Superior temporal gyrus (tissue), 1 donor: ENCODE measurements at regions not wholly inside any gene's neighbourhood (a gene's known extent, or its start where the extent isn't known, plus 50 kb on each side); places are given as distances from the start of the nearest gene placed in this dataset.
"Not testable (repeated sequence)": the region's sequence is repeated elsewhere in the genome, so short reads cannot be mapped to it uniquely, and the experiment has no call there.

Experiments used
- DNase-seq: peaks from one replicate; pipeline ENCODE4 v3.0.0-alpha.2; 2016; ENCODE audit errors: extremely low spot score

DNA sequence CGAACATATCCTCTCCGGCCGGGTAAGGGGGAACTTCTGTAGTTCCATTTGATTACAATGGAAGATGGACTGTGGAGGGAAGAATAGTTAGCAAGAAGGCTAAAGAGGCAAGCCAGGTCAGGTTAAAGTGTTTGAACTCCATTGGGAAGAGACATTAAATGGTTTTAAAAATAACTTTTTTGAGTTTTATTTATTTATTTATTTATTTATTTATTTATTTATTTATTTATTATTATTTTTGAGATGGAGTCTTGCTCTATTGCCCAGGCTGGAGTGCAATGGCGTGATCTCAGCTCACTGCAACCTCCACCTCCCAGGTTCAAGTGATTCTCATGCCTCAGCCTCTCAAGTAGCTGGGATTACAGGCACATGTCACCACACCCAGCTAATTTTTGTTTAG lies 441.9 kb downstream of the TOX3 start:
- DNase-seq, result not testable (repeated sequence)

- DNase-seq, result no peak
Measured at GRCh38 chr16:52103791-52104190, 443.2 kb downstream of the TOX3 start.

GRCh38 chr16:52101246-52101645 lies 445.7 kb downstream of the TOX3 start:
- DNase-seq, result no peak

DNA sequence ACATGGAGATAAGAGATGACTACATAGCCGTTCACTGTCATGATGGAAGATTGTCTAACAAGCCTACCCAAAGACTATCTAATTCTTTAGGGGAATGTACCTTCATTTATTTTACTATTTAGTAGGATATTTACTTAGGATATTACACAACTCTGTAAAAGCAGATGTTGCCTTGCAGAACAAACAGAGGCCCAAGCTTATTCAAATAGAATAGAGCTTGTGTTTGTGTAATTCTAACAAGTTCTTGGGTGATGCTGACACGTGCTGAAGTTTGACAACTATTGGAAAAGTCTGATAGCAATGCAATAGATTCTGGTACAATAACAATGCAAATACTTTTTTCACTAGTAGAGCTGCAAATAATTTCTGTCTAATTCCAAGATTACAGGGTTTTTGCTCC lies 447.6 kb downstream of the TOX3 start:
- DNase-seq, result no peak

GRCh38 chr16:52095471-52095870 lies 451.5 kb downstream of the TOX3 start:
- no peak for DNase-seq

GRCh38 chr16:52092126-52092525 lies 454.8 kb downstream of the TOX3 start:
- no peak for DNase-seq

- DNase-seq, result no peak
Measured at GRCh38 chr16:52090080-52090479, 456.9 kb downstream of the TOX3 start.

DNA sequence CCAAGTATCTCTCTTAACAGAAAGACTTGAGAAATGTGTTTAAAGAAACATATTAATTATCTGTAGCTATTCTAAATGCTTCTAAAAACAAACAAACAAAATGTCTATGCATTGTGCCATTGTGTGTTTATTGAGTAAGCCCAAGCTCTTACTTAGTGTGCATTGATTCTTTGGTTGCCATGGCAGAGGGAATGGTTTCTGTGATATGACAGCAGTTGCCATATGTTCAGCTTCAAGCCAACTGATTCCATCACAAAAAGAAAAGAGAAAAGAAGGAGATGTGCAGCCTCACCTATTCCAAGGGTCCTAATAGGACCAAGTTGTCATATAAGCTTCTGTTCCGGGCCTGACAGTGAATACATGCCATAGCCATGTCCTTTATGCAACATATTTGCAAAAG lies 457.5 kb downstream of the TOX3 start:
- no peak for DNase-seq

- no peak for DNase-seq
Measured at GRCh38 chr16:52086901-52087300, 460.0 kb downstream of the TOX3 start.

GRCh38 chr16:52078716-52079655 lies 468.0 kb downstream of the TOX3 start:
- peak; percentile 65 for DNase-seq

GRCh38 chr16:52077607-52078006 lies 469.3 kb downstream of the TOX3 start:
- peak; percentile 44 for DNase-seq

DNA sequence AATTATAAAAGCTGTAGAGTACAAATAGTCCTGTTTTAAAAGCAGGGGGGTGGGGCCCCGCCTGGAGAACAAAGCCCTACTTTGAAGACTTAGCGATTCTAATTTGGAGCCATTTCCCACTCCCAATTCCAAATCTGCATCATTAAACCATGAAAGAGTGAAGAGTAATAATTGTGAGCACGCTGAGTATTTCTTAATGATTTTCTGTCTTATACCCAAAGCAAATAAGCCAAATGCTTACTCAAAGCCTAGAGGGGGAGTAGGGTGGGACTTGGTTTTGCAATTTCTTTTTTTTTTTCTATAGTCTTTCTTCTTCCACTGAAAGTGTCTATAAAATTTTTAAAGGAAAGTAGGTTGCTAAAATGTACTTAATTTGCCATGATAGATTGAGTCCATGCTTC lies 470.1 kb downstream of the TOX3 start:
- no peak for DNase-seq

- DNase-seq, result no peak
Measured at GRCh38 chr16:52076332-52076731, 470.6 kb downstream of the TOX3 start.

DNA sequence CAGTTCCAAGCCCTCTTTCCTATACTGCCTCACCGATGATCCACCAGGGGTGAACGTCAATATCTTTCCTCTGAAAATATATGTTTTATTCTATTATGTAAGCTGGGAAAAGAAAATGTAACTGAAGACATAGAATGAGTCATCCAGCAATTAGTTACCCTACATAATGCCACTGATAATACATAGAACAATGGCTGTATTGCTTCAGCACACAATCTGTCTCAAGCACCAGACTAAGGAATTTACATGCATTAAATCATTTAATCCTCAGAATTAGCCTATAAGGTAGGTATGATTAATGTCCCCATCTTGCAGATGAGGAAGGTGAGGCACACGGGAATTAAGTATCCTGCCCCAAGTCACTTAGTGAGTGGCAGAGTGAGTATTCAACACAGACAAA lies 472.8 kb downstream of the TOX3 start:
- no peak for DNase-seq

DNA sequence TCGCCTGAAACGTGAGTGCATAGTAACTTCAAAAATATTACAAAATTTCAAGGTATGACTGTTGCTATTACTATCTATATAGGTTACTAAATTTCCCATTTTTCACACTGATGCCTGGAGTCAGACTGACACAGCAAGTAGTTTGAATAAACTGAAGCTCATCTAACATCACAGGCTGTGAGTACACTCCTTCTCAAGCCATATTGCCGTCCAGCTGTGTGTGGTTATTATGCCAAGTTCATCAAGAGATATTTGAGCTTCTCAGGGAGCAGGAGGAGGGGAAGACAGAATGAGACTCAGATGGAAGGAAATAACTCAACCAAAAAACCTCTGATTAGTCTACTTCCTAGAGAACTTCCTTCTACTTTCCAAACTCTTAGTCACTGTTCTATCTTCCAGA lies 473.9 kb downstream of the TOX3 start:
- DNase-seq, result no peak

DNA sequence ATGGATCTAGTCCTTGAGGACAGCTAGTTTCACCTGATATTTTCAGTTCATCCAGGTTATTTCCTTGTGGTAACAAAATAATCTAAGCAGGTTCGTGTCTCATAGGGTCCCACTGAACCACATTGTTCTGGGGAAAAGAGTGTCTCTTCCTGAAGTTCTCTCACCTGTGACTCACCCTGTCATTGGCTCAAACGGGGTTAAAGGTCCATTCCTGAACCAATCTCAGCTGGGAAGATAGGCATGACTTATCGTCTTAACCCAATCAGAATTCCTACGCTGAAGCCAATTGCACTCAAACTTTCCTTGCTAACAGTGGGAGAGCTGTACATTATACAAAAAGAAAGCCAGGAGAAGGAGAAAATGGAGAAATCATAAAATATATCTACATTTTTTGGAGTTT lies 475.8 kb downstream of the TOX3 start:
- DNase-seq, result no peak

GRCh38 chr16:52070341-52071057 lies 476.4 kb downstream of the TOX3 start:
- DNase-seq, result no peak

DNA sequence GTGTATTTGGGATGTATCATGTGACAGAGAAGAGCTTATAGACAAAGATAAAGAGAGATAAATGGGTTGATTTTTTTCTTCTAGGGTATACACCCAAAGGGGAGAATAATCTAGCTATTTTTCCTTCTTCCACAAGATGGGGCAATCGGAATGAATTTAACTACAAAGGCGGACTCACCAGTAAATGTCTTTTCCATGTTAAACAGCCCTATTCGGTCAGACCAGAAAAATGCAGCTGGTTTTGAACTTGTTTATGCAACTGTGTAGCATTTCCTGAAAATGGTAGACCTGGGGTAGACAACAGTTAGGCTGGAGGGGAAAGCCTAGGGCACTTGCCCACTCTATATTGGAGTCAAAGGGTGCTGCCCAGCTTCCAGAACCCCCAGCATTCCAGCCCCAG lies 477.1 kb downstream of the TOX3 start:
- DNase-seq, result peak; percentile 92

- DNase-seq, result peak; percentile 87
Measured at GRCh38 chr16:52068447-52069074, 478.4 kb downstream of the TOX3 start.

DNA sequence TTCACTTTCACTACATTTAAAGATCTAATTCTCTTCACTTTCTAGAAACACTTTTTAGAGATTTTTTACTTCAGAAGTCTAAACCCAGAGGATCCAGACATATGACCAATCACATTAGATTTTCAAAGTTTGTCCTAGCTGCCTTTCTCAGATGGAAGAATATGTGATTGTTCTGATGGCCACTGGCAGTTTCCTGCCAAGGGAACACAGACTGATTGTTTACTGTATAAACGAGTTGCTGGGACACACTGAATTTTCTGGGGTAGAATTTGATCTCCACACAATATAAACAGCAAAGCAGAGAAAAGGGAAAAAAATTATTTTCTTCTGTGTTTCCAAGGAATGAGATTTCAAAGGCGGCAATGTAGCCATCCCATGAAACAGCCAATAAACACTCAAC lies 480.0 kb downstream of the TOX3 start:
- peak; percentile 92 for DNase-seq

- no peak for DNase-seq
Measured at GRCh38 chr16:52056259-52056658, 490.7 kb downstream of the TOX3 start.

- no peak for DNase-seq
Measured at GRCh38 chr16:52055381-52055780, 491.6 kb downstream of the TOX3 start.

GRCh38 chr16:52054326-52054725 lies 492.6 kb downstream of the TOX3 start:
- no peak for DNase-seq
